ENCODE measurements at regions not wholly inside any gene's neighbourhood (a gene's known extent, or its start where the extent isn't known, plus 50 kb on each side); places are given as distances from the start of the nearest gene placed in this dataset.

GRCh38 chr13:76733671-76734070 lies 152.5 kb downstream of the KCTD12 start:
- TF ChIP-seq CTCF (IDR thresholded peaks at IDR 0.05) (no peak), EP300 (IDR thresholded peaks at IDR 0.05) (no peak), POLR2A (IDR thresholded peaks at IDR 0.05) (no peak)

Data from tibial nerve (tissue), 4 donors.